IPS-NIHi7 (cell line): ENCODE measurements at regions not wholly inside any gene's neighbourhood (a gene's known extent, or its start where the extent isn't known, plus 50 kb on each side); places are given as distances from the start of the nearest gene placed in this dataset.

Experiments
- DNase-seq: peaks from one replicate; pipeline ENCODE4 v3.0.0; 2012; ENCODE audit warnings: mixed read lengths; ENCODE audit errors: extremely low spot score

DNA sequence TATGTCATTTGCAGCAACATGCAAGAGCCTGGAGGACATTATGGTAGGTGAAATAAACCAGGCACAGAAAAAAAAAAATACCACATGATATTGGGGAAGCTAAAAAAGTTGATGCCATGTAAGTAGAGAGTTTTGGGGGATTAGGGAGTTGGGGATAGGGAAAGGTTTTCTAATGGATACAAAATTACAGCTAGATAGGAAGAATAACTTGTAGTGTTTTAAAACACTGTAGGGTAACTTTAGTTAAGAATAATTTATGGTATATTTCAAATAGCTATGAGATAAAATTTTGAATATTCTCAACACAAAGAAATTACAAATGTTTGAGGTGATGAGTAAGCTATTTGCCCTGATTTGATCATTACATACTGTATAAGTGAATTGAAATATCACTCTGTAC is 1456.7 kb upstream of the MIR17HG start:
- DNase-seq = no peak

DNA sequence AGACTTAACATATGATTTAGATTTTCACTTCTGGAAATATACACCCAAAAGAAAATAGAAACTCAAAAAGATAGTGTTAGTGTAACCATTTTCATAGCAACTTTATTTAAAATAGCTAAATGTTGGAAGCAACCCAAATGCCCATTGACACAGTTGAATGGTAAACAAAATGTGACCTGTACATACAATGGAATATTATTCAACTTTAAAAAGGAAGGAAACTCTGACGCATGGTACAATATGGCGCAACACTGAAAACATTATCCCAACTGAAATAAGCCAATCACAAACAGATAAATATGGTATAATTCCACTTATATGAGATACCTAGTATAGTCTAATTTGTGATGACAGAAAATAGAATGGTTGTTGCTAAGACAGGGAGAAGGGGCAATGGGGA is 1456.1 kb upstream of the MIR17HG start:
- DNase-seq = no peak

DNA sequence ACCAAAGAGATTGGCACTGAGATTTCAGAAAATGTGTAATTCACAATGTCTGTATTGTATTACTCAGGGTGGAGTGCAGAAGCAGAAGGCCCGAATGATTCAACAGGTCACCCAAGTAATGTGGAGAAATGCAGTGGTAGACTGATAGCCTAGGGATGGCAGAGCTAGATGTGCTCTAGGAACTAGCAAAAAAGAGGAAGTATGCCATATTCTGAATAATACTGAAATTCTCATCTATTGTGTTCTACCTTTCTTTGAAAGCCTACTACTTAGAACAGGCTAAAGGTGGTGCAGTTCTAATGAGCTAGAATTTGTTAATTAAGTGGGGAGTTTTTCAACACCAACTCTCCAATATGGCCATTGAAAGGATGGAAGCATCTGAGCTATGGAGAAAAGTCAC is 1449.8 kb upstream of the MIR17HG start:
- no peak for DNase-seq

DNA sequence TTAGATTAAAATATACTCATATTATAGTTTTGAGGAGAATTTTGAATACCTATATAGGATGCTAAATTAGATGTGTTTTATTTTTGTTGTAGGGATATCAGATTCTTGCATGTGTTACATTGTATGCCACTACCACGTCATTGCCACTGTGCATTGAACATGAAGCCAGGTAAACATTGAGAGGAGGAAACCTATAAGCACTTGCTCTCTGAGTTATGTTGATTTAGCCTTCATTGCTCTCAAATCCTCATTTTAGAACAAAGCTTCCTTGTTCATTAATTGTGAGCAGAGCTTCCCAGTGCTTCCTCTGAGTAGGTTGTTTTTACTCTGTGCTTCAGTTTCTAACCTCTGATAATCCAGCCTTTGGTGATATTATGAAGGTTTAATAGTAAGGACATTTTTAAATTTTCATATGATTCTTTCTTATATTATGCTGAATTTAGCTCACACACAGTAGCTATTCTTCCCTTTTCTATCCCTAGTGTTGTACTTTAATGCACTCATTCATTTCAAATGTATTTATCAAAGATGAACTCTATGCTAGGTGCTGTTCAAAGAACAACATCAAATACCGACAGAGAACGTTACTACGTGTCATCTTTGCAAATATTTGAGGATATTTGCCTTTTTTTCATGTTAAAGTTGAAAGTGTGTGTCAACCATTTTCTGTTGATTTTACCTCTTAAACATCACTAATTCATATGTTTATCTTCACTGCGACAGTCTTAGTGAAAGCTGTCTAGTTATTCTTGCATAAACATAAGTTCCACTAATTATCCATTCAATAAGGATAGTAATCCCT is 1448.0 kb upstream of the MIR17HG start:
- DNase-seq = no peak

DNA sequence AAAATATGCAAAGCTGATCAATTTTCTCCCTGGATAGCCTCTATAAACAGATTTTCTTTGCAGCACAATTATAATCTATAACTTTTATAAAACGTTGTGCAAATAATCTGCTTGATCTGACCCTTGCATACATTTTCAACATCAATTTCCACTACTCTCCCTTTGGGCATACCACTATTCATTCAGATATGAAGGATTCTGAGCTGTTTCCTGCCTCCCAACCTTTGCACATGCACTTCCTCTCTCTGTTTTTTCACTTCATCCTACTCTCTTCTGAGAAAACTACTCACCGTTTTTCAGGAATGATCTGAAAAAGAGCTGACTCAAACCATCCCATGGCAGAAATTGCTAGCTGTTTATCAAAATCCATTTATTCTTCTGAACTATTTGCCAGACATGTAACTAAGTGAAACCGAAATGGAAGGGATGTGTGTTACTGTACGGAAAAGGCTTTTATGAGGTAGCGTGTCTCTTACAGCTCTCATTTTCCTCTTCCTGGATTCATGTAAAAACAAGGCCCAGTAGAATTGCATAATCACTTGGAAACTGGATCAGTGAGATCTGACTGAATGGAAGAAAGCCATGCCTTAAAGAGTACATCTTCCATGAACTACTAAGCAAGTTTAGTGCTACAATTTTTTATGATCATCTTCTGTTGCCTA is 1447.3 kb upstream of the MIR17HG start:
- DNase-seq = no peak

GRCh38 chr13:89902223-89902622 is 1445.3 kb upstream of the MIR17HG start:
- no peak for DNase-seq

DNA sequence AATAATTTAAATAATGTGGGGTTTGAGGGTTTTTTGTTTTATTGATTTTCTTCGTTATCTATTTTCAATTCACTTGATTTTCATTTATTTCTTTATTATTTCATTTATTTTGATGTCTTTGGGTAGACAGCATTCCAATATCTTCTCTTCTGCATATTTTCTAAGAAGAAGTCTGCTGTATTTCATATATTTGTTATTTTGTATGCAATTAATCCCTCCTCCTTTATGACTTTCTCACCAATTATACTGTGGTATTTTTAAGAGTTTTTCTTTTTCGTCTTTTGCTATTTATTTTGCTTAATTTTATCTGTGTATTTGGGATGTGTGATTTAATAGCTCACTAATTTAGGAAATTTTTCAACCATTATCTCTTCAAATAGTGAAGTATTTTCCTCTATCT is 1444.4 kb upstream of the MIR17HG start:
- DNase-seq = no peak

DNA sequence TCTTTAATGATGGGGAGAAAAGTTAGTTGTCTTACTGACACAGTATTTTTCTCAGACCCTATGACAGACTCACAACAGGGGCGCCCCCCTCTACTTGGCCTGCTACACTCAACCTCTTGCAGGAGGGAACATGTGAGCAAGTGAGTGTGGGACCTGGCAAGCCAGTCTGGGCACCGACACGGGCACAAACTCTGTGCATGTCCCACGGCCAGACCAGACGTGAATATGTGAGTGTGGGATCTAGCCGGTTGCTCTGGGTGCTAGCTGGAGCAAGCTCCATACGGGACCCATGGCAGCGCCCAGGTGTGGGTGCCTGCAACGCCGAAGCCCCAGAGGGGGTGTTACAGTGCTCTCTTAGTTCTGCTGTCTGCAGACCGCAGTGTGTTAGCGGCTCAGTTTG is 1437.3 kb upstream of the MIR17HG start:
- no peak for DNase-seq

- DNase-seq = no peak
Observed at GRCh38 chr13:89916551-89916950, 1430.9 kb upstream of the MIR17HG start.

- no peak for DNase-seq
Observed at GRCh38 chr13:89920461-89920860, 1427.0 kb upstream of the MIR17HG start.

DNA sequence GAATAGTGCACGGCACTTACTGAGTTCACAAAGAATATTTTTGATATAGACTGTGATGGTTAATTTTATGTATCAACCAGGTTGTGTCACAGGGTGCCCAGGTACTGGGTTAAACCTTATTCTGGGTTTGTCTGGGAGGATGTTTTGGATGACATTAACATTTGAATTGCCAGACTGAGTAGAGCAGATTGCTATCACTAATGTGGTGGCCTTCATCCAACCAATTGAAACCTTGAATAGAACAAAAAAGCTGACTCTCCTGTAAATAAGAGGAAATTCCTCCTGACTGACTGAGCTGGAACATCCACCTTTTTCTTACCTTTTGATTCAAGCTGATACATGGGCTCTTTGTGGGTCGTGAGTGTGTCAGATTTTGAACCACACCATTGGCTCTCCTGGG is 1424.4 kb upstream of the MIR17HG start:
- DNase-seq = no peak

GRCh38 chr13:89923736-89924135 is 1423.8 kb upstream of the MIR17HG start:
- DNase-seq = no peak

GRCh38 chr13:89925107-89925506 is 1422.4 kb upstream of the MIR17HG start:
- peak; percentile 41 for DNase-seq

DNA sequence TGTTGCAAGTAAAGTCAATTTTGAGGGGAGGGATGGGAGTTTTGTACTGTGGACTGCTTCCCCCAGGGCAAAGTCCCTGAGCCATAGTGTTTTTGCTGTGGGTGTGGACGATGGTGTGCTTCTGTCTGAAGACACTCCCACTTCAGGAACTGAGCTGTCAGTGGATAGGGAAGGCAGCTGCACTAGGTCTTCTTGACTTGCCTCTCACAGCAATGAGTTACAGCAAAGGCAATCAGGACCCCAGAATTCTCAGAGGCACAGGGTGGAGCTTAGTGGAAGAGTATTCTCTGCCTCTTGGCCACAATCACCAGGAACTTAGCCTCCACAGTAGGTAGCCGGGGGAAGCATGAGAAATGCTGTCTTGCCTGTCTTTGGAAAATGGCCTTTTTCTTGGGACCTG is 1416.6 kb upstream of the MIR17HG start:
- DNase-seq = peak; percentile 20

DNA sequence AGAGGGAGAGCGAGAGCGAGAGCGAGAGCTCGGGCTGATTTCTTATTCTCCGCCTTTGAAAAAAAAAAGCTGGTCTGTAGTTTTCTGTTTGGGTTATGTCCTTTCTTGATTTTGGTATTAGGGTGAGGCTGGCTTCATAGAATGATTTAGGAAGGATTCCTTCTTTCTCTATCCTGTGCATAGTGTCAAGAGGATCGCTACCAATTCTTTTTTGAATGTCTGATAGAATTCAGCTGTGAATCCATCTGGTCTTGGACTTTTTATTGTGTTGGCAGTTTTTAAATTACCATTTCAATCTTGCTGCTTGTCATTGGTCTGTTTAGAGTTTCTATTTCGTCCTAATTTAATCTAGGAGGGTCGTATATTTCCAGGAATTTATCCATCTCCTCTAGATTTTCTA is 1414.6 kb upstream of the MIR17HG start:
- no peak for DNase-seq

GRCh38 chr13:89936256-89936655 is 1411.2 kb upstream of the MIR17HG start:
- DNase-seq = no peak

DNA sequence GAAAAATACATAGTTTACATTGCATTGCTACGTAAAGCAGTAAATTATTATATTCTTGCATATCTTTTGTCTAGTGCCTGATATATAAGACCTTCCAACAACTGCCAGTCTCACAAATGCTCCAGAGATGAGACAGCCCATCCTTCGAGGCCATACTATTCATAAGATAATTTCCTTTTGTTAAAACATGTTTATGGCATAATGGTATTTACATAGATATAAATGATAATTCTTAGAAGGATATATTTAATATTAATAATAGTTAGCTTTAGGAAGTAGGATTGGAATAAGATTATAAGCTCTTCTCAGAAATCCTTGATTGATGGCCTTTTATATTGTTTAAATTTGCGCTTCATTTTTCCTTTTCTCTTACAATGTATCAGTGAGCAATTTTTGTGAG is 1410.1 kb upstream of the MIR17HG start:
- DNase-seq = no peak

DNA sequence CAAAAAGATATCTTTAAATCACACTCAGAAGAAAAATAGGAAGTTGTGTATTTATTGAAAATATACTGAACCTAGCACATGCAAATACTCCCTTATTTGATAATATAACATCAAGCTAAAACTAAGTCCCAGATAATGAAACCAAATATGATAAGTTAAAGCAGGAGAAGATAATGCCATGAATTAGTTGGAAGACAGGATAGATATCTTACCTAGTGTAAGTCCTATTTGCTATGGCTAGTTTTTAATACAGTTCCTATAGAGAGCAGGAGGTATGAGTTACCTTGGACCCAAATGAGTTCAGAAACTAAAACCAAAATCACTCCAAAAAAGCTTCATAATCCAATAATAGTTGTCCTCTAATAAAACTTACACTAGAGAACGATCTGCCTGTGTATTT is 1407.1 kb upstream of the MIR17HG start:
- DNase-seq = no peak

DNA sequence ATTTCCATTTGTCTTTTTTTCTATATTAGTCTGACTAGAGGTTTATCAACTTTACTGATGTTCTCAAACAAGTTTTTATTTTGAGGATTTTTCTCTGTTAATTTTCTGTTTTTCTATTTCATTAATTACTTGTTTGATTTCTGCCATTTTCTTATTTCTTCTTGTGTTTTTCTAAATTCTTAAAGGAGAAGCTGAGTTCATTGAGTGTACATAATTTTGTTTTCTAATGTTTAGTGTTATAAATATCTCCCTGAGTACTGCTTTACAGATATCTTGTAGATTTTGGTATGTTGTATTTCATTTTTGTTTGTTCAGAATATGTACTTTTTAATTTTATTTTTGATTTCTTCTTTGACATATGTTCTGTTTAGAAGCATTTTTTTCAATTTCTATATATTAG is 1404.3 kb upstream of the MIR17HG start:
- DNase-seq = no peak

DNA sequence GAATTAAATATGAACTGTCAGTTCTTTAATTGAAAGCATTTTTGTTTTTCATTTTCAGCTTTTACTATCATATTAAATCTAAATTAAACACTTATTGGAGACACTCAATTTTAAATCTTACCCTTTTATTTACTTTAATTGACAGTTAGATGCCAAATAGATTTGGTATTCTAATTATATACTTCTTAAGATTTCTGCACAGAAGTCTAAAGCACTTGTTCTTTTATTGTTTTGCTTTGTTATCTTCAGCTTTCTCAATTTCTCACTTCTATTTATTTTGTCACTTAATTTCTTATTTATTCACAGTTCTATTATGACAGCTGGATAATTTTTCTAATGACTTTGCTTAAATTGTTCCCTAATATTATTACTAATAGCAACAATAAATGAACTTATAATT is 1397.3 kb upstream of the MIR17HG start:
- no peak for DNase-seq

- DNase-seq = no peak
Observed at GRCh38 chr13:89951341-89951740, 1396.1 kb upstream of the MIR17HG start.

DNA sequence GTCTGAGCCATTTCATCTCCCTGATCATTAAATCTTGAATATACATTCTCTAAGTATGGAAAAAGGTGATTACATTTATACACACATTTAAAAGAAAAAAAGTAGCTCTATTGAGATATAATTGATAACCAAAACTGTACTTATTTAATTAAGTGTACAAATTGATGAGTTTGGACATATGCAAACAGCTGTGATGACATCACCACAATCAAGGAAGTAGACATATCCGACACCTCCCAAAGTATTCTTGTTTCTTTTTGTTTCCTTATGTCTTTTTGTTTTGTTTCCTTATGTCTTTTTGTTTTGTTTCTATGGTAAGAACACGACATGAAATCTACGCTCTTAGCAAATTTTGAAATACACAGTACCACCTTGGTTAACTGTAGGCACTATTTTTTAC is 1393.9 kb upstream of the MIR17HG start:
- no peak for DNase-seq

DNA sequence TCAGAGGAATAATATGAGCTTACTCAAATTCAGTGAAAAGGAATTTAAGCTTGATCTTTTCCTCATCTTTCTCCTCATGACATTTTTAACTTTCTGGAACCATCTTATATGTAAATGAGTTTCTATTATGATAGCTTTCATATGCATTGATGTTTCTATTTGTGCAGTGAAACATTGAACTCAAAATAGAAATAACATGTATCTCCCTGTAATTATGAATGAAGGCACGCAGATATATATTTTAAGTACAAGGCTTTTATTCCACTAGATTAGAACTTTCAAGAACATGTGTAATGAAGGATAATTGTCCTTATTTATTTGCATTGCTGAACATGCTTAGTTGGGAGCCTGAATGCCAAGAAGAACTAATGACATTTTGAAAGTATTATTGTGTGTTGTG is 1391.7 kb upstream of the MIR17HG start:
- no peak for DNase-seq

GRCh38 chr13:89959074-89959473 is 1388.4 kb upstream of the MIR17HG start:
- DNase-seq = no peak
